NCI-H526 treated with DMSO at 0.1 percent for 48 hours (cell line): ENCODE measurements at regions not wholly inside any gene's neighbourhood (a gene's known extent, or its start where the extent isn't known, plus 50 kb on each side); places are given as distances from the start of the nearest gene placed in this dataset.
A peak's percentile ranks its signal among the peaks of the same experiment; 100 is the strongest.

ENCODE experiments used
- DNase-seq: peaks from one replicate; lab custom pipeline; 2025; lab: John Stamatoyannopoulos, UW

- DNase-seq: no peak
Measured at GRCh38 chr13:99027661-99028425, 50.0 kb upstream of the DOCK9 start.

GRCh38 chr13:99028890-99029289, 51.0 kb upstream of the DOCK9 start:
- DNase-seq: no peak

GRCh38 chr13:99029576-99029975, 51.7 kb upstream of the DOCK9 start:
- no peak for DNase-seq

GRCh38 chr13:99030326-99030725, 52.5 kb upstream of the DOCK9 start:
- no peak for DNase-seq

GRCh38 chr13:99031832-99032231, 54.0 kb upstream of the DOCK9 start:
- no peak for DNase-seq

- DNase-seq: peak; percentile 25
Measured at GRCh38 chr13:99033814-99034213, 56.0 kb upstream of the DOCK9 start.

GRCh38 chr13:99034333-99035085, 56.6 kb upstream of the DOCK9 start:
- no peak for DNase-seq

- no peak for DNase-seq
Measured at GRCh38 chr13:99035715-99036114, 57.9 kb upstream of the DOCK9 start.

GRCh38 chr13:99037756-99038155, 59.9 kb upstream of the DOCK9 start:
- no peak for DNase-seq

- no peak for DNase-seq
Measured at GRCh38 chr13:99039718-99040280, 61.9 kb upstream of the DOCK9 start.

- peak; percentile 27 for DNase-seq
Measured at GRCh38 chr13:99040536-99041131, 62.8 kb upstream of the DOCK9 start.

GRCh38 chr13:99041337-99041736, 63.5 kb upstream of the DOCK9 start:
- no peak for DNase-seq

- DNase-seq: no peak
Measured at GRCh38 chr13:99041788-99042187, 63.9 kb upstream of the DOCK9 start.

GRCh38 chr13:99042521-99043250, 64.8 kb upstream of the DOCK9 start:
- no peak for DNase-seq

GRCh38 chr13:99043831-99044231, 66.0 kb upstream of the DOCK9 start:
- peak; percentile 56 for DNase-seq

GRCh38 chr13:99044764-99045163, 66.9 kb upstream of the DOCK9 start:
- DNase-seq: no peak

- no peak for DNase-seq
Measured at GRCh38 chr13:99045396-99045795, 67.5 kb upstream of the DOCK9 start.

- no peak for DNase-seq
Measured at GRCh38 chr13:99046851-99047250, 69.0 kb upstream of the DOCK9 start.

- no peak for DNase-seq
Measured at GRCh38 chr13:99050983-99051488, 73.2 kb upstream of the DOCK9 start.

GRCh38 chr13:99051768-99052455, 74.0 kb upstream of the DOCK9 start:
- no peak for DNase-seq

- no peak for DNase-seq
Measured at GRCh38 chr13:99053636-99054233, 75.9 kb upstream of the DOCK9 start.
